ENCODE measurements at regions not wholly inside any gene's neighbourhood (a gene's known extent, or its start where the extent isn't known, plus 50 kb on each side); places are given as distances from the start of the nearest gene placed in this dataset.

DNA sequence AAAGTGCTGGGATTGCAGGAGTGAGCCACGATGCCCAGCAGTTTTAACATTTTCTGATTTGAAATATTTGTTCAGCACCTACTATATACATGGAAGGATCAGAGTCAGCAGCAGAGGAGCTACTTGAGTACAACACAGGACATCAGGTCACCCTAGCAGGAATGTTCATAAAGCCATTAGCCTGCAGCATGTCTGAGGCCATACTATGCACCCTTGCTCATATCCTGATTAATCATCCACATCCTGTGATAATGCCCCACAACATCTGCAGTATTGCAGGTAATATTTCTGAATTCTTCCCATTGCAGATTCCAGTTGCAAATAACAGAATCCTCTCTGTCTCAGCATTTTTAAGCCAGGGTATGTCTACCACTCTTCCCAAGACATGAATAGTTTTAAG, 135.5 kb upstream of the PRNP start:
- Histone ChIP-seq H3K4me3 (no peak overlapping the region), H3K27ac (no peak overlapping the region), H3K9ac (ENCODE audit: insufficient read length) (no peak overlapping the region), H3K9me3 (ENCODE audit: low read depth, low read length) (no peaks in the 10 kb centered on the region), H3K36me3 (ENCODE audit: insufficient read depth, low read length) (no peaks in the 10 kb centered on the region)
- no peak for TF ChIP-seq POLR2AphosphoS5 (IDR thresholded peaks at IDR 0.05; ENCODE audit: borderline replicate concordance, low read depth, low read length)
- no peak for DNase-seq (ENCODE audit: low read depth, low spot score)

DNA sequence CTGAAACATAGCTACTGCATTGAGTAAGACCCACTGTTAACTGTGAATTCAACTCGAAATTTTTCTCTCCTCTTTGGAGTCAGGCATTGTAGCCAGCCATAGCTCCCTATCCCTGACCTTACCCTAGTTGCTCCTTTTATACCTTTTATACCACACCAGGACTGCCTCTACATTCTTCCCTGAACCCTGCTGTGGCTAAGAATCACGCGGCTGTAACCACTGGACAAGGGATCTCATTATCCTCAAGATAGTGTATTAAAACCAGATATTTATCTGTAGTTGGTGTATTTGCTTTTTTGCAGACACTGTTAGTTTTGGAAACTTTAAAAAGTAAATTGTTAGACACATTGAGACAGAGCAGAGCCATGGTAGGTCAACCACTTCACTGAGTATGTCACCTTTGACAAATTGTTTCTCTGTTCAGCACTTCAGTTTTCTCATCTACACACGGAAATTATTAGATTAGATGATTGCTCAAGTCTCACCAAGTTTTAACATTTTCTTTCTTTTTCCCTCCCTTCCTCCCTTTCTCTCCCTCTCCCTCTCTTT, 136.5 kb upstream of the PRNP start:
- TF ChIP-seq FOXP2 (optimal IDR thresholded peaks at IDR 0.05; ENCODE audit: control extremely low read depth, extremely low read length, insufficient read depth) (no peak), EZH2 (IDR thresholded peaks at IDR 0.05) (no peak), POLR2AphosphoS5 (IDR thresholded peaks at IDR 0.05; ENCODE audit: borderline replicate concordance, low read depth, low read length) (no peak)
- Histone ChIP-seq H3K9me3 (ENCODE audit: low read depth, low read length) (no peaks in the 10 kb centered on the region), H3K9ac (ENCODE audit: insufficient read length) (no peak overlapping the region), H3K4me3 (no peak overlapping the region), H3K36me3 (ENCODE audit: insufficient read depth, low read length) (no peaks in the 10 kb centered on the region), H3K27ac (no peak overlapping the region)
- DNase-seq (ENCODE audit: low read depth, low spot score), result no peak

DNA sequence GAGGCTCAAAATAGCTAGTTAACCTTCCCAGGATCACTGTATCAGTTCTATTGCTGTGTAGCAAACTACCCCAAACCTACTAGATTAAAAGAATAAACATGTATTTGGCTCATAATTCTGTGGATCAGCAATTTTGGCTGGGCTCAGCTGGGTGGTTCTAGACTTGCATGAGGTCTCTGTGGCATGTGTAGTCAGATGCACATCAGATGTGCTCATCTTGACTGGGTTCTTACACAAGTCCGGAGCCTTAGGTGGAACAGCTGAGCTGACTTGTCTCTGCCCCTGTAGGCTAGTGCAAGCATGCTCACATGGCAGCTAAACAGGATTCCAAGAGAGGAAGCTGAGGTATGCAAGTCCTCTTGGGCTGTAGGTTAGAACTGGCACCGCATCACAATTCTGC, 137.7 kb upstream of the PRNP start:
- DNase-seq (ENCODE audit: low read depth, low spot score), result no peak
- H3K36me3 ChIP-seq (ENCODE audit: insufficient read depth, low read length), result no peaks in the 10 kb centered on the region
- H3K9ac ChIP-seq (ENCODE audit: insufficient read length), result no peak overlapping the region
- H3K4me3 ChIP-seq, result no peak overlapping the region
- no peak for TF ChIP-seq POLR2AphosphoS5 (IDR thresholded peaks at IDR 0.05; ENCODE audit: borderline replicate concordance, low read depth, low read length)
- no peak for TF ChIP-seq EZH2 (IDR thresholded peaks at IDR 0.05)
- no peak for TF ChIP-seq FOXP2 (optimal IDR thresholded peaks at IDR 0.05; ENCODE audit: control extremely low read depth, extremely low read length, insufficient read depth)
- H3K27ac ChIP-seq, result no peak overlapping the region
- no peaks in the 10 kb centered on the region for H3K9me3 ChIP-seq (ENCODE audit: low read depth, low read length)

DNA sequence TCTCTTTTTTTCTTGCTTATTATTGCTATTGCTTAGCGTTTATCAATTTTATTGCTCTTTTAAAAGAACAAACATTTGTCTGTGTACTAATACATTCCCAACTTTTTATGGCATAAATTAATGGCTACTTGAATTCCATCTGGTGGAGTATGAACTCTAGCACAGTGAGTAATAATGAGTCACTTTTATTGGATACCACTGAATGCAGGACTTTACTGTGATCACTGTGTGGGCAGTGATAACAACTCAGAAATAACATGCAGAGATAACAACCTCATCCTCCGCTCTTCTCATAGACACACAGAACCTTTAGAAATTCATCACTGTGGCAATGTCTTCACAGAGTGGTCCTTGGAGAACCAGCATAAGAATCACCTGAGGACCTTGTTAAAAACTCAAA, 139.5 kb upstream of the PRNP start:
- TF ChIP-seq POLR2AphosphoS5 (IDR thresholded peaks at IDR 0.05; ENCODE audit: borderline replicate concordance, low read depth, low read length) (no peak), FOXP2 (optimal IDR thresholded peaks at IDR 0.05; ENCODE audit: control extremely low read depth, extremely low read length, insufficient read depth) (no peak), EZH2 (IDR thresholded peaks at IDR 0.05) (no peak)
- H3K4me3 ChIP-seq, result no peak overlapping the region
- no peaks in the 10 kb centered on the region for H3K9me3 ChIP-seq (ENCODE audit: low read depth, low read length)
- no peak overlapping the region for H3K27ac ChIP-seq
- no peak for DNase-seq (ENCODE audit: low read depth, low spot score)
- H3K9ac ChIP-seq (ENCODE audit: insufficient read length), result no peak overlapping the region
- no peaks in the 10 kb centered on the region for H3K36me3 ChIP-seq (ENCODE audit: insufficient read depth, low read length)

DNA sequence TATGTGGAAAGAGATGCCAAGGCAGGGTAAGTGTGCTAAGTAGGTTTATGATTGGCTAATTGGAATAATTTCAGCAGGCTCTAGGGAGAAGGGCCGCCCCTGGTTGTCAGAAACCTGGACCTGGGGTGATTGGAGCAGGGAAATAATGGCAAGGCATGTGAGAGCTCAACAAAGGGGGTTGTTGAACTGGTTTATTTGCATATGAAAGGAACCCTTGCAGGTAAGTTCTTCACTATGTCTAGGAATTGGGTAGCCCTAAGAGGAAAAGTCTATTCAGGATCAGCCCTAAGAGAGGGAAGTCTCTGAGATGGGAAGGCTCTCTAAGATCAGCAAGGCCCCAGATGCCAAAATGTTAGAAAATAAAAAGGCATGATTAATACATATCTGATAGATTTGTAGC, 139.9 kb upstream of the PRNP start:
- no peaks in the 10 kb centered on the region for H3K9me3 ChIP-seq (ENCODE audit: low read depth, low read length)
- H3K36me3 ChIP-seq (ENCODE audit: insufficient read depth, low read length), result no peaks in the 10 kb centered on the region
- no peak for DNase-seq (ENCODE audit: low read depth, low spot score)
- no peak overlapping the region for H3K9ac ChIP-seq (ENCODE audit: insufficient read length)
- no peak overlapping the region for H3K4me3 ChIP-seq
- H3K27ac ChIP-seq, result no peak overlapping the region
- TF ChIP-seq EZH2 (IDR thresholded peaks at IDR 0.05) (no peak), FOXP2 (optimal IDR thresholded peaks at IDR 0.05; ENCODE audit: control extremely low read depth, extremely low read length, insufficient read depth) (no peak), POLR2AphosphoS5 (IDR thresholded peaks at IDR 0.05; ENCODE audit: borderline replicate concordance, low read depth, low read length) (no peak)

DNA sequence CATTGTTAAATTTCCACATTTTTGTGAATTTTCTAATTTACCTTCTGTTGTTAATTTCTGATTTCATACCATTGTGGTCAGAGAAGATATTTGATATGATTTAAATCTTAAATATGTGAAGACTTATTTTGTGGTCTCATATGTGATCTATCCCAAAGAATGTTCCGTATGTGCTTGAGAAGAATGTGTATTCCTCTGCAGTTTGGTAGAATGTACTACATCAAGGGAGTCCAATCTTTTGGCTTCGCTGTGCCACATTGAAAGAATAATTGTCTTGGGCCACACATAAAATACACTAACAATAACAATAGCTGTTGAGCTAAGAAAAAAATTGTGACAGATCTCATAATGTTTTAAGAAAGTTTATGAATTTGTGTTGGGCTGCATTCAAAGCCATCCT, 140.7 kb upstream of the PRNP start:
- TF ChIP-seq EZH2 (IDR thresholded peaks at IDR 0.05), result no peak
- no peak for TF ChIP-seq FOXP2 (optimal IDR thresholded peaks at IDR 0.05; ENCODE audit: control extremely low read depth, extremely low read length, insufficient read depth)
- TF ChIP-seq POLR2AphosphoS5 (IDR thresholded peaks at IDR 0.05; ENCODE audit: borderline replicate concordance, low read depth, low read length), result no peak
- Histone ChIP-seq H3K27ac (no peak overlapping the region), H3K36me3 (ENCODE audit: insufficient read depth, low read length) (no peaks in the 10 kb centered on the region), H3K9me3 (ENCODE audit: low read depth, low read length) (no peaks in the 10 kb centered on the region), H3K4me3 (no peak overlapping the region), H3K9ac (ENCODE audit: insufficient read length) (no peak overlapping the region)
- DNase-seq (ENCODE audit: low read depth, low spot score), result no peak

DNA sequence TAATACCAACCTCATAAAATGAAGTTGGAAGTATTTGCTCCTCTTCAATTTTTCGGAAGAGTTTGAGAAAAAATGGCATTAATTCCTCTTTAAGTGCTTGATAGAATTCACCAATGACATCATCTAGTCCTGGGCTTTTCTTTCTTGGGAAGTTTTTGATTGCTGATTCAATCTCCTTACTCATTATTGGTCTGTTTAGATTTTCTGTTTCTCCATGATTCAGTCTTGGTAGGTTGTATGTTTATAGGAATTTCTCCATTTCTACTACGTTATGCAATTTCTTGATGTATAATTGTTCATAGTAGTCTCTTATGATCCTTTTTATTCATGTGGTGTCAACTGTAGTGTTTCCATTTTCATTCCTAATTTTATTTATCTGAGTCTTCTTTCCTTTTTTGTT, 141.5 kb upstream of the PRNP start:
- Histone ChIP-seq H3K4me3 (no peak overlapping the region), H3K27ac (no peak overlapping the region), H3K9ac (ENCODE audit: insufficient read length) (no peak overlapping the region), H3K9me3 (ENCODE audit: low read depth, low read length) (no peaks in the 10 kb centered on the region), H3K36me3 (ENCODE audit: insufficient read depth, low read length) (no peaks in the 10 kb centered on the region)
- TF ChIP-seq FOXP2 (optimal IDR thresholded peaks at IDR 0.05; ENCODE audit: control extremely low read depth, extremely low read length, insufficient read depth) (no peak), EZH2 (IDR thresholded peaks at IDR 0.05) (no peak), POLR2AphosphoS5 (IDR thresholded peaks at IDR 0.05; ENCODE audit: borderline replicate concordance, low read depth, low read length) (no peak)
- no peak for DNase-seq (ENCODE audit: low read depth, low spot score)

DNA sequence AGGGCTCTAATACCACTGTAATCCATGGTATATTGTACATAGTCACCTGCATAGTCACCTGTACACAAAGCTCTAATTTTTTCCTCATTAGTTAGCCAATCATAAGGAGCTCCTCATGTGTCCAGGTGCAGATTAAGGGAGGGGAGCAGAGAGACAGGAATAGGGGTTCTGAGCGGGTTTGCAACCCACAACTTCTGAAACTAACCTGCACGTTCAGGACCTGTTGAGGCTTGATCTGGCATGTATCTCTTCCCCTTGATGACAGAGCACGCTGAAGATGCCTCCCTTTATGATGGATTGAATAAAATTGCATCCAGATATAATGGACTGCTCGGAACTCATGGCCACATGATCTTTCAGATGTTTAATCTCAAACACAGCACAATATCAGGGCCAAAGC, 144.0 kb upstream of the PRNP start:
- no peak for TF ChIP-seq EZH2 (IDR thresholded peaks at IDR 0.05)
- TF ChIP-seq POLR2AphosphoS5 (IDR thresholded peaks at IDR 0.05; ENCODE audit: borderline replicate concordance, low read depth, low read length), result no peak
- no peak for TF ChIP-seq FOXP2 (optimal IDR thresholded peaks at IDR 0.05; ENCODE audit: control extremely low read depth, extremely low read length, insufficient read depth)
- H3K27ac ChIP-seq, result no peak overlapping the region
- H3K9ac ChIP-seq (ENCODE audit: insufficient read length), result no peak overlapping the region
- no peak overlapping the region for H3K4me3 ChIP-seq
- no peaks in the 10 kb centered on the region for H3K36me3 ChIP-seq (ENCODE audit: insufficient read depth, low read length)
- no peaks in the 10 kb centered on the region for H3K9me3 ChIP-seq (ENCODE audit: low read depth, low read length)
- no peak for DNase-seq (ENCODE audit: low read depth, low spot score)

DNA sequence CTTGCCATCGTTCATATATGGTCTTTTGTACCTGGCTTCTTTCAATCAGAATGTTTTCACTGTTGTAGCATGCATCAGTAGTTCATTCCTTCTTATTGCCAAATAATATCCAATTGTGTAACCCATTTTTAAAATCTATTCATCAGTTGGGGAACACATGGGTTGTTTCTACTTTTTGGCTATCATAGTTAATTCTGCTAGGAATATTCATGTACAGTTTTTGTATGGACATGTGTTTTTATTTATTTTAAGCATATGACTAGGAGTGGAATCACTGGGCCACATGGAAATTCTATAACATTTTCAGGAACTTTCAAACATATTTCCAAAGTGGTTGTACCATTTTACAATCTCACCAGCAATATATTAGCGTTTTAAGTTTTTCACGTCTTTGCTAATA, 151.9 kb upstream of the PRNP start:
- DNase-seq (ENCODE audit: low read depth, low spot score), result no peak
- Histone ChIP-seq H3K27ac (no peak overlapping the region), H3K9me3 (ENCODE audit: low read depth, low read length) (no peaks in the 10 kb centered on the region), H3K36me3 (ENCODE audit: insufficient read depth, low read length) (no peaks in the 10 kb centered on the region), H3K9ac (ENCODE audit: insufficient read length) (no peak overlapping the region), H3K4me3 (no peak overlapping the region)
- TF ChIP-seq POLR2AphosphoS5 (IDR thresholded peaks at IDR 0.05; ENCODE audit: borderline replicate concordance, low read depth, low read length) (no peak), EZH2 (IDR thresholded peaks at IDR 0.05) (no peak), FOXP2 (optimal IDR thresholded peaks at IDR 0.05; ENCODE audit: control extremely low read depth, extremely low read length, insufficient read depth) (no peak)
